Spleen (tissue), 11 donors: ENCODE measurements at regions not wholly inside any gene's neighbourhood (a gene's known extent, or its start where the extent isn't known, plus 50 kb on each side); places are given as distances from the start of the nearest gene placed in this dataset.
A peak's percentile ranks its signal among the peaks of the same experiment; 100 is the strongest.

ENCODE experiments used
- DNase-seq: peaks from one replicate; pipeline ENCODE4 v3.0.0-alpha.2; 2020
- H3K27ac ChIP-seq, 8 donors: fragments of 200-600 bp; sonication (generic) in 7 of 8; 1 replicate in 4 of 8; 2 replicates in 4 of 8; pipeline versions ENCODE4 v1.5.0 to v1.8.0; 2016 to 2021; ENCODE audit warnings: inconsistent platforms in 4 of 8, mild to moderate bottlenecking in 4 of 8, moderate library complexity in 1 of 8
- H3K27me3 ChIP-seq, 7 donors: fragments of 200-600 bp; sonication (generic) in 6 of 7; replicated peaks in 1 of 7; 1 replicate in 4 of 7; 2 replicates in 3 of 7; pipeline versions ENCODE4 v1.5.0 to v1.8.0; 2016 to 2021; ENCODE audit warnings: inconsistent platforms in 3 of 7, mild to moderate bottlenecking in 1 of 7
- H3K36me3 ChIP-seq, 6 donors: fragments of 200-600 bp; sonication (generic) in 5 of 6; 1 replicate in 4 of 6; 2 replicates in 2 of 6; pipeline versions ENCODE4 v1.5.0 to v1.8.0; 2016 to 2021; ENCODE audit warnings: inconsistent platforms in 2 of 6
- H3K4me1 ChIP-seq, 6 donors: fragments of 200-600 bp; sonication (generic) in 5 of 6; 1 replicate in 3 of 6; 2 replicates in 3 of 6; pipeline versions ENCODE4 v1.5.0 to v1.8.0; 2016 to 2021; ENCODE audit warnings: inconsistent platforms in 3 of 6
- H3K4me3 ChIP-seq, 8 donors: fragments of 200-600 bp; sonication (generic) in 7 of 8; 1 replicate in 4 of 8; 2 replicates in 4 of 8; pipeline versions ENCODE4 v1.5.0 to v1.8.0; 2016 to 2021; ENCODE audit warnings: inconsistent platforms in 4 of 8, mild to moderate bottlenecking in 4 of 8, moderate library complexity in 2 of 8
- H3K9me3 ChIP-seq, 8 donors: fragments of 200-600 bp; sonication (generic) in 7 of 8; 1 replicate in 4 of 8; 2 replicates in 4 of 8; pipeline versions ENCODE4 v1.5.0 to v1.8.0; 2016 to 2021; ENCODE audit warnings: inconsistent platforms in 4 of 8
- CTCF ChIP-seq, 11 experiments: fragments of 200-600 bp in 7 of 11; fragments of 450-650 bp in 4 of 11; sonication (generic) in 4 of 11; IDR thresholded peaks in 8 of 11; conservative IDR thresholded peaks in 3 of 11; 1 replicate in 7 of 11; 2 replicates in 4 of 11; pipeline versions ENCODE4 v1.4.0 to v1.8.0; 2016 to 2021; ENCODE audit warnings: antibody characterized with exemption in 11 of 11, inconsistent platforms in 4 of 11, mild to moderate bottlenecking in 1 of 11
- POLR2A ChIP-seq, 3 donors: fragments of 450-650 bp; IDR thresholded peaks; one replicate each; pipeline ENCODE4 v1.5.1; 2017; ENCODE audit warnings: antibody characterized with exemption in 3 of 3, mild to moderate bottlenecking in 1 of 3
- POLR2AphosphoS5 ChIP-seq, 3 donors: sonication (generic); formaldehyde crosslinking; IDR thresholded peaks; one replicate each; pipeline ENCODE4 v1.5.1; 2017; ENCODE audit warnings: antibody characterized with exemption in 3 of 3
- WGBS, 5 donors: extraction: QIAGEN DNeasy Blood & Tissue Kit in 3 of 5; methylation state at CpG; one replicate each; pipeline versions ENCODE4 v1.1.5 to v1.1.7; 2013 to 2018; 5-methylcytosine and 5-hydroxymethylcytosine counted together
- intact Hi-C: fragments of 100-400 bp; cut with DNase I; formaldehyde crosslinking; loops from one replicate; pipeline ENCODE4 v1.15.0; 2023; ENCODE audit warnings: low total_unique reads
- donor health status: healthy with polysubstance abuse.
- donor health status: DM: no; HTN: no; CAD: no; lungs with moderate emphysema.
- donor health status: DM: no; HTN: no; CAD: no.
- donor health status: Bipolar disorder and iron deficiency.
- donor health status: healthy.
- donor health status: DM: no; HTN: no; CAD: no.
- donor health status: DM: yes; HTN: yes; CAD: no.

GRCh38 chr2:228871012-228871411, 400.1 kb downstream of the PID1 start:
- no peaks in the 10 kb centered on the region for H3K27me3 ChIP-seq
- TF ChIP-seq POLR2A (IDR thresholded peaks at IDR 0.05): no peak
- no peak for TF ChIP-seq POLR2AphosphoS5 (IDR thresholded peaks at IDR 0.05)
- no peak for TF ChIP-seq CTCF (IDR thresholded peaks at IDR 0.05 in 8 of 11, conservative IDR thresholded peaks at IDR 0.05 in 3 of 11)
- no peak overlapping the region for H3K4me3 ChIP-seq
- H3K27ac ChIP-seq: no peak overlapping the region
- intact Hi-C loops: no loop called here
- peaks cover 0 to 15% (median 9%) of the 10 kb centered on the region in 8 donors for H3K9me3 ChIP-seq
- WGBS, 5 donors: 54 to 68% (median 64%) methylated on average over 4 of the region's 4 CpGs
- no peak for DNase-seq
- no peaks in the 10 kb centered on the region for H3K36me3 ChIP-seq
- no peaks in the 10 kb centered on the region for H3K4me1 ChIP-seq

- DNase-seq: no peak
- Histone ChIP-seq H3K4me3 (no peak overlapping the region), H3K27ac (no peak overlapping the region), H3K36me3 (no peaks in the 10 kb centered on the region), H3K9me3 (peaks cover 0 to 20% (median 11%) of the 10 kb centered on the region in 8 donors), H3K27me3 (no peaks in the 10 kb centered on the region), H3K4me1 (no peaks in the 10 kb centered on the region)
- intact Hi-C loops: no loop called here
- TF ChIP-seq POLR2AphosphoS5 (IDR thresholded peaks at IDR 0.05) (no peak), CTCF (IDR thresholded peaks at IDR 0.05 in 8 of 11, conservative IDR thresholded peaks at IDR 0.05 in 3 of 11) (no peak), POLR2A (IDR thresholded peaks at IDR 0.05) (no peak)
Observed at GRCh38 chr2:228869636-228870264, 401.3 kb downstream of the PID1 start.

GRCh38 chr2:228867406-228867805, 403.7 kb downstream of the PID1 start:
- Histone ChIP-seq H3K27ac (no peak overlapping the region), H3K36me3 (no peaks in the 10 kb centered on the region), H3K27me3 (no peaks in the 10 kb centered on the region), H3K4me3 (no peak overlapping the region), H3K9me3 (peaks cover 0 to 20% (median 5%) of the 10 kb centered on the region in 8 donors), H3K4me1 (no peaks in the 10 kb centered on the region)
- intact Hi-C loops: no loop called here
- 83 to 90% (median 87%) methylated on average over 4 of the region's 4 CpGs for WGBS, 5 donors
- DNase-seq: no peak
- TF ChIP-seq CTCF (IDR thresholded peaks at IDR 0.05 in 8 of 11, conservative IDR thresholded peaks at IDR 0.05 in 3 of 11): no peak
- TF ChIP-seq POLR2AphosphoS5 (IDR thresholded peaks at IDR 0.05): no peak
- TF ChIP-seq POLR2A (IDR thresholded peaks at IDR 0.05): no peak

GRCh38 chr2:228866781-228867180, 404.3 kb downstream of the PID1 start:
- no peak overlapping the region for H3K4me3 ChIP-seq

More at GRCh38 chr2:228866781-228867180, 404.3 kb downstream of the PID1 start:
- no peaks in the 10 kb centered on the region for H3K36me3 ChIP-seq
- no peaks in the 10 kb centered on the region for H3K4me1 ChIP-seq
- DNase-seq: peak; percentile 31
- H3K27ac ChIP-seq: no peak overlapping the region
- whole genome bisulfite sequencing, 5 donors: 76 to 94% (median 84%) methylated on average over 2 of the region's 2 CpGs
- TF ChIP-seq POLR2AphosphoS5 (IDR thresholded peaks at IDR 0.05) (no peak), CTCF (IDR thresholded peaks at IDR 0.05 in 8 of 11, conservative IDR thresholded peaks at IDR 0.05 in 3 of 11) (no peak), POLR2A (IDR thresholded peaks at IDR 0.05) (no peak)
- H3K27me3 ChIP-seq: no peaks in the 10 kb centered on the region
- intact Hi-C loops: no loop called here
- H3K9me3 ChIP-seq: peaks cover 0 to 20% (median 5%) of the 10 kb centered on the region in 8 donors
